GM20000 (cell line): ENCODE measurements at regions not wholly inside any gene's neighbourhood (a gene's known extent, or its start where the extent isn't known, plus 50 kb on each side); places are given as distances from the start of the nearest gene placed in this dataset.
"Not testable (repeated sequence)": the region's sequence is repeated elsewhere in the genome, so short reads cannot be mapped to it uniquely, and the experiment has no call there.

Experiments used
- DNase-seq: peaks from one replicate; pipeline ENCODE4 v3.0.0; 2012; ENCODE audit warnings: low spot score
- CTCF ChIP-seq: IDR thresholded peaks from 2 replicates; pipeline ENCODE4 v1.5.1; 2012; ENCODE audit warnings: mild to moderate bottlenecking, control low read depth; ENCODE audit errors: extremely low read depth, missing control alignments

DNA sequence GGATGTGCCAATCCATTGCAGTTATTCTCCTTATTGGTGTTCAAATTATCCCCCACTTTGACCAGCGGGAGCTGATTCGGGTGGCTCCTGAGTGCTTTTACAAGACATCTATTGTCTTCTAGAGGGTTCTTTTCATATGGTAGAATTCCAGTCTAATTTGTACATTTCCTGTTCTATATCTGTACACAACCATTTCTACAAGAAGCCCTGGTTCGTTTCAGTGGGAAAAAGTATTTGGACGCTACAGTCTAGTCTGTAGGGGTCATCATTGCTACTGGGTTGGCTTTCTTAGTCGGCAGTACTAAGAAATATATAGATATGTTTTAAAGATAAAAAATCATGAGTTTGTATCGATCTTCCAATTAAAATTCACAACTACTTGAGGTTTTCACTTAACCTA is 262.6 kb downstream of the MAP2K6 start:
- DNase-seq = no peak
- TF ChIP-seq CTCF = no peak

DNA sequence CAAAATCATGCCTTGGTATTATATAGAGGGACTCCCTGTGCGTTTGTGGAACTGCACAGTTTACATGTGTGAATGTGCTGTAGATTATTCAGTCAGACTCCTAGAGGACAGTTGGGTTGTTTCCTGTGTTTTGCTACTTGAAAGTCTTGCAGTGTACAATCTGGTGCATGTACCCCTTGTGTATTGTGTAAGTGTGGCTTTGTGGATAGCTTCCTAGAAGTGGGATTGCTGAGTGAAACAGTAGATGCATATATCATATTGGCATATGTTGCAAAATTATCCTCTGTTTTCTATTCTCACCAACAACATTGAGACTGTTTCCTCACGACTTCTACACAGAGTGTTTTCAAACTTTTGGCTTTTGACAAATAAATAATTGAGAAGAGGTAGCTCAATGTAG is 263.7 kb downstream of the MAP2K6 start:
- no peak for DNase-seq
- TF ChIP-seq CTCF = no peak

GRCh38 chr17:69679829-69680228 is 265.3 kb downstream of the MAP2K6 start:
- no peak for TF ChIP-seq CTCF
- DNase-seq = no peak

GRCh38 chr17:69684251-69684650 is 269.8 kb downstream of the MAP2K6 start:
- TF ChIP-seq CTCF = no peak
- no peak for DNase-seq

DNA sequence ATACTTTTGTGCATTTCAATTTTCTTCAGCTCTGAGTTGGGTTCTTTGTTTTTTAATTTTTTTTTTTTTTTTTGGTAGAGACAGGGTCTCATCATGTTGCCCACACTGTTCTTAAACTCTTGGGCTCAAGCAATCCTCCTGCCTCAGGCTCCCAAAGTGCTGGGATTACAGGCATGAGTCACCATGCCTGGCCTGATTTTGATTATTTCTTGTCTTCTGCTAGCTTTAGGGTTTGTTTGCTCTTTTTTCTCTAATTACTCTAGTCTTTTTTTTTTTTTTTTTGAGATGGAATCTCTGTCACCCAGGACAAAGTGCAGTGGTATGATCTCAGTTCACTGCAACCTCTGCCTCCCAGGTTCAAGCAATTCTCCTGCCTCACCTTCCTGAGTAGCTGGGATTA is 270.7 kb downstream of the MAP2K6 start:
- DNase-seq = not testable (repeated sequence)

- TF ChIP-seq CTCF = no peak
- DNase-seq = no peak
These were observed 276.0 kb downstream of the MAP2K6 start for GRCh38 chr17:69690531-69690930.

DNA sequence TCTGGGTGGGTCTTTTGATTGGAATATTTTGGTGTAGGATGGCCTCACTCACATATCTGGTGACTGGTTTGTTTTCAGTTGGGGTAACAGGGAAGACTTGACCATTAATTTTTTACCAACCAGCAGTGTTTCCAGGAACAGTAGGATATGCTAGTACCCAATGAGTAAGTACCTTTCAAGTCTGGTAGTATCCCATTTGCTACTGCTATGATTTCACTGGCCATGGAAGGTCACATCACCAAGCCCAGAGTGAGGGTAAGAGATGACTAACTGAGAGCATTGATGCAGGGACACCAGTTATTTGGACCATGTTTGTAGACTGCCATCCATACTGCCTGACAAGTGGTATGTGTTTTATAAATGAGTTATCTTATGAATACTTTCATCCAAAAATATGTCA is 277.7 kb downstream of the MAP2K6 start:
- no peak for DNase-seq
- no peak for TF ChIP-seq CTCF

GRCh38 chr17:69695646-69696045 is 281.1 kb downstream of the MAP2K6 start:
- DNase-seq = no peak
- TF ChIP-seq CTCF = no peak
